GOT3 (cell line): ENCODE measurements at regions not wholly inside any gene's neighbourhood (a gene's known extent, or its start where the extent isn't known, plus 50 kb on each side); places are given as distances from the start of the nearest gene placed in this dataset.
"Not testable (repeated sequence)": the region's sequence is repeated elsewhere in the genome, so short reads cannot be mapped to it uniquely, and the experiment has no call there.

Experiments
- DNase-seq: peaks from one replicate; lab custom pipeline; 2025; ENCODE audit warnings: mixed read lengths; lab: John Stamatoyannopoulos, UW

- DNase-seq = no peak
Measured at GRCh38 chr16:51255349-51255972, 104.4 kb upstream of the SALL1 start.

DNA sequence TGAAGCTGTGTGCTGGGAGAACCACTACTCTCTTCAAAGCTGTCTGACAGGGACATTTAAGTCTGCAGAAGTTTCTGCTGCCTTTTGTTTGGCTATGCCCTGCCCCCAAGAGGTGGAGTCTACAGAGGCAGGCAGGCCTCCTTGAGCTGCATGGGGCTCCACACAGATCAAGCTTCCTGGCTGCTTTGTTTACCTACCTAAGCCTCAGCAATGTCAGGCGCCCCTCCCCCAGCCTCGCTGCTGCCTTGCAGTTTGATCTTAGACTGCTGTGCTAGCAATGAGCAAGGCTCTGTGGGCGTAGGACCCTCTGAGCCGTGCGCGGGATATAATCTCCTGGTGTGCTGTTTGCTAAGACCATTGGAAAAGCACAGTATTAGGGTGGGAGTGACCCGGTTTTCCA is 103.3 kb upstream of the SALL1 start:
- not testable (repeated sequence) for DNase-seq

GRCh38 chr16:51248217-51248616 is 97.1 kb upstream of the SALL1 start:
- DNase-seq = no peak

DNA sequence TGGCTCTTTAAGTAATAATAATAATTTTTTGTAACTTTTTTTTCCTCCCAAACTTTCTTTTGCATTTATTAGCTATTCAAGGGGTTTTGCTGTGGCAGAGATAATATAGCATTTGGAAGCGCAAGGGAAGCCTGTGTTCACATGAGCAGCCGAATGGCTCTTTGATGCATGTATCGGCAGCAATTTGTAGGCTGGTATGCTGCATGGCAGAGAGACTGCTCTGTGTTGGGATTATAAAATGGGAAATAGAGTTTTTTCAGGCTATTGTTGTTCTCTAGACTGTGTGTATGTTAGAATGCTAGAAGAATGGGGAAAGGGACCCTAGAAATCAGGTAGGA is 94.6 kb upstream of the SALL1 start:
- no peak for DNase-seq

DNA sequence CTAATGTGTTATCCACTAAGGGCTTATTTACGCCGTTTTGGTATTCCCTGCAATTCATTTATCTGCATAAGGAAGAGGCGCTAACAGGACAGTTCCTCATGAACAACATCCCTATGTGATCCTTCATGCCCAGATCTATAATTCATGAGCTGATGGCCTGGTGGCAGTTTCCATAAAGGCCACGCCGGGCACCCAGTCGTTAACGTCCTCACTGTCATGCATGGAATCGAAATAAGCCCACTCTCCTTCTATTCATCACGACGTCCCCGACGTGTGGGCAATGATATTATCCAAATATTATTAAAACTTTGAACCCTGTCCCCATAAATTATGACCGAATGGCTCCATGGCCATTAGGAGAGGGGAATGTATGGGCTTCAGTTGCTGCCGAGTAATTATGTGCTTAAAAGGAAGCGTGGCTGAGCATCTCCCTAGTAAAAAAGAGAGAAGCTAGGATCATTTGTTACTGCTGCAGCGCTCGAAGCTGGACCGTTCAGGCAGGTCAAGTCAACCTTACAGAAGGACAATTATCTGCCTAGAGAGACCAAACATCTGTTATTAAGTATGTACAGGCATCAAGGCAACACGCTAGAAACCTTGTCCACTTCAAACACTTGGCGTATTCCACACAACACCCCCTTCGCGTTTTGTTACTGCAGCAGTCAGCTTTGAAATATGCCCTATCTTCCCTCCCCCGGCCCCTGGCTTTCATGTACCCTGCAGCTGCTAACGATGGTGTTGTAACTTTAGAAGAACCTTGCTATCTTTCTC is 94.0 kb upstream of the SALL1 start:
- DNase-seq = no peak

DNA sequence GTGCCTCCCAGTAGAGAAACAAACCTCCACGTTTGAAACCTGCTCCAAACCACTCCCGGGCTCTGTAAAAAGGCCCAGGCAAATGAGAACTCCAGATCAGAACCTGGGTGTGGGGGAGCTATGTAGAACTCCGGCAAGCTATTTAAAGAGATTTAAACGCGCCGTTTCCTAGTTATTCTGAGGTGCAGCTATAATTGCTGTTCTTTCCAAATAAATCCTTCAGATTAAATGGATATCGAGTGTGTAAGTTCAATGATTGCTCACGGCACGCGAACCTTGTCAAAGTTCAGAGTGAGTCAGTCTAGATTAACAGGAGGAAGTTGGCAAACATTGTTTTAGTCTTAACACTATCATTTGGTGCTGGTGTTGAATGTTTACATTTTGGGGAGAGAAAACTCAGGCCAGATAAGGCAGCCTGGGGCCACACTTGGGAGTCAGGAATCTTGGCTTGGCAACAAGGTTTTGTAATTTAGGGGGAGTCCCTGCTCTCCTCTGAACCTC is 92.9 kb upstream of the SALL1 start:
- DNase-seq = no peak

GRCh38 chr16:51242296-51242994 is 91.4 kb upstream of the SALL1 start:
- DNase-seq = no peak

GRCh38 chr16:51239196-51239595 is 88.1 kb upstream of the SALL1 start:
- no peak for DNase-seq

- no peak for DNase-seq
Measured at GRCh38 chr16:51237861-51238378, 86.8 kb upstream of the SALL1 start.

DNA sequence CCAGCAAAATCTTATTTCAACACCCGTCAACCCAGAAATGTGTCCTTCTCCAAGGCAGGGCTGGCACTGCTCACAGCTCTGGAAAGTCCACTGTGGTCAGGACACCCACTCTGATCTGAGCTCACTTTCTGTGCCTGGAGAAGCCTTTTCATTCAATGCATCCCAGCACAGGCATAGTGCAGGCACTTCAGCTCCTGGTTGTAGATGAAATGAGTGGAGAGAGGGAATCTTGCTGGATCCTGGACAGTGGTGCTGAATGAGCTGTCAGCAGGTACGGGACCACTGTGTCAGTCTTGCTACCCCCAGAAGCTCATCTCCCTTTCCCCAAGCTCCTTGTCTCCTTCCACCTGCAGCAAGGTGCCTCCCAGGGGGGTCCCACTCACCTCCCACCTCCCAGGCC is 86.1 kb upstream of the SALL1 start:
- no peak for DNase-seq

GRCh38 chr16:51236583-51236982 is 85.5 kb upstream of the SALL1 start:
- no peak for DNase-seq

GRCh38 chr16:51231702-51232101 is 80.6 kb upstream of the SALL1 start:
- no peak for DNase-seq

DNA sequence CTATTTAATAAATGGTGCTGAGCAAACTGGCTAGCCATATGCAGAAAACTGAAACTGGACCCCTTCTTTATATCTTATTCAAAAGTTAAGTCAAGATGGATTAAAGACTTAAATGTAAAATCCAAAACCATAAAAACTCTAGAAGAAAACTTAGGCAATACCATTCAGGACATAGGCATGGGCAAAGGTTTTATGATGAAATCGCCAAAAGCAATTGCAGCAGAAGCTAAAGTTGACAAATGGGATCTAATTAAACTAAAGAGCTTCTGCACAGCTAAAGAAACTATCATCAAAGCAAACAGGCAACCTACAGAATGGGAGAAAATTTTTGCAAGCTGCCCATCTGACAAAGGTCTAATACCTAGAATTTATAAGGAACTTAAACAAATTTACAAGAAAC is 79.0 kb upstream of the SALL1 start:
- not testable (repeated sequence) for DNase-seq

DNA sequence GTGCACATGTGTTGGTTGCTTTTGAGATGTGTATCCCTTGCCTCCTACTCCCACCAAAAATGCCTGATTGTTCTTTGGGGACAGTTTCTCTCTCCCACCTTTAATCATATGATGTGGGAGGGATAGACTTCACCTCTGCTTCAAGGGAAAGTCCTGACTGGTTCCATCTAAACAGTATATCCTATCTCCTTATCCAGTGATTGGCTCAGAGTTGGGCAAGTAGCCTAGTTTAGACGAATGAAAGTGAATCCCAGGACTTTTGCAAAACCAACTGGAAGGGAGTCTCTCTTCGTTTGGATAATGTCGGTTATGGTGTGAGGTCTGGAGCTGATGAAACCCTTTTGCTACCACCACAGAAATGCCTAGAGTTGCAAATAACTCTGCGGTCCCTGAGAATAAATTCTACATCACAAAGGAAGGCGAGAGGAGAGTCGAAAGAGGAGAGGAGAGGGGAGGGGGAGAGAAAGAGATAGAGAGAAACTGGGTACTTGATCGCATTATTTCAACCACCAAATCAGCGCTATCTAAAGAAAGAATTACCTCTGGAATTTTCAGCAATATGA is 77.1 kb upstream of the SALL1 start:
- no peak for DNase-seq

- DNase-seq = no peak
Measured at GRCh38 chr16:51225878-51226277, 74.8 kb upstream of the SALL1 start.

DNA sequence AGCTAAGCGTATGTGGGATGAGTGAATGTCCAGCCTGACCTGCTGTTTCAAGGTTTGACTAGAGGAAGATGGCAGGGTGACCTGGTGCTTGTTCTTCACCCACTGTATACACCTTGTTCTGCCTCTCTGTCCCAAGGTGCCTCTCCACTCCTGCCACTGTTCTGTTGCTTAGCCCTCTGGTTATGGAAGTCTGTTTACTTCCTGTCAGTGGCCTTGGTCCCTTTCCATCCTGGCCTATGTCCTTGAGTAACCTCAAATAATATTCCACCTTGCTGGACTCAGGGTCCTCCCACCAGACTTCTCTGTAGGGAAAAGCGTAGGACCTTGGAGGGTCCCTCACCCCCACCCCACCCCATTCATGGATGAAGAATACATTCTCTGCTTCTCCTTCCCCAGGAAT is 73.2 kb upstream of the SALL1 start:
- DNase-seq = no peak

DNA sequence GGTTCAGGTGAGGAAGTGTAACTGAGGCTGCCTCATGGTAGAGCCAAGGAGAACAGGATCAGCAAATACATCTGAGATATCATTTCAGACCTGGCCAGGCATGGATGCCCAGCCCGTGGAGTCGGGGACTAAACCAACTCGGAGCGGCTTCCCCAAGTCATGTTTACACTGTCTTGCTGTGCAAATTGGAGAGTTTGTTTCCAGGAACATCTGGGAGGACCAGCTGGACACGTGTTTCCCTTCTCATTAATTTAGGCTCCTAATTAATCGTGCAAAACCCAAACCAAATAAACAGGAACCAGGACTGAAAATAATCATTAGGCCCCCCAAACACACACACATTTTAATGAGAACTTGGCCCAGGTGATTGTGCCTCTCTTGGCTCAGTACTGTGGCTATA is 70.9 kb upstream of the SALL1 start:
- no peak for DNase-seq

DNA sequence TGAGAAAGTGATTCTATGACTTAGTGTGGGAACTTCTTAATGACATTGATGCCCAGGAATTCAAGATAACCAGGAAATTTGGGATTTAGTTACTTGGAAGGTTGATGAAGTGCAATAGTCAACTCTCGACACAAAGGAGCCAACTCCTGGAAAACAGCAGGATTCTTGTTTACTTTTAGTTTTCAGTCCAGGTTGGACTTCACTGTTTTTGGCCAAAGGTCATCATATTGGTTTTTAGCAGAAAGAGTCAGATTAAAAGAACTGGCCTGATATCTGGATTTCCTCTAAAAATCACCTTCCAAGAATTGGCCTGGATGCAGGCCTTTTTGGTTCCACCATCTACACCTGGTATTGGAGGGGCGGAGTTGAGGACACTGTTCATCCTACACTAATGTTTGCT is 60.1 kb upstream of the SALL1 start:
- DNase-seq = no peak

DNA sequence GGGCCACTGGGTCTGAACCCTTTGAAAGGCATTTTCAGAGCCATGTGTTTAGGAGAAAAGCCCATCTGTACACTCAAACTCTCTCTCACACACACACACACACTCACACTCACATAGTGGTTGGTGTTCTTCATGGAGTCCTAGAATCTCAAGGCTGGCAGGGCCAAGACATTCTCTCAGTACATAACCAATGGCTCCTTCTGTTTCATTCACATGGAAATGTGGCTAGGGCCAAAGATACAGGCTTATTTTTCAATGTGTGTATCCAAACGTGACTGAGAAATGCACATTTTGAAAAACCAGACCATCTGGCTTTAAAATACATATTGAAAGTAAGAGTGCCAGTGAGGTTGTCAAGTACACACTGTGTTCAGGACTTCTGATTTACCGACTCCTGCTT is 59.0 kb upstream of the SALL1 start:
- no peak for DNase-seq

- DNase-seq = no peak
Measured at GRCh38 chr16:51201604-51202003, 50.5 kb upstream of the SALL1 start.
